ENCODE measurements at regions not wholly inside any gene's neighbourhood (a gene's known extent, or its start where the extent isn't known, plus 50 kb on each side); places are given as distances from the start of the nearest gene placed in this dataset.
A peak's percentile ranks its signal among the peaks of the same experiment; 100 is the strongest.

GRCh38 chr1:38581396-38581795 is 278.2 kb downstream of the RRAGC start:
- Mint-ChIP-seq H3K4me1 (peaks cover 5 to 31% (median 19%) of the 10 kb centered on the region in 7 donors), H3K9me3 (peaks cover 0 to 4% (median 0%) of the 10 kb centered on the region in 11 donors), H3K27ac (no peak overlapping the region), H3K4me3 (no peak overlapping the region), H3K36me3 (no peaks in the 10 kb centered on the region), H3K27me3 (peaks cover 36 to 77% (median 42%) of the 10 kb centered on the region in 5 donors)
- no peaks in the 10 kb centered on the region for H3K4me1 ChIP-seq (ENCODE audit: control insufficient read depth in 2 of 2, insufficient read depth in 2 of 2, low read length in 2 of 2)
- peaks cover 0 to 12% of the 10 kb centered on the region in 2 donors for H3K27me3 ChIP-seq (ENCODE audit: control insufficient read depth in 2 of 2, insufficient read depth in 2 of 2, low read length in 2 of 2)
- H3K27ac ChIP-seq (ENCODE audit: low read depth, low read length): no peak overlapping the region
- H3K36me3 ChIP-seq (ENCODE audit: control insufficient read depth in 2 of 3, insufficient read depth in 3 of 3, low read length in 3 of 3): no peaks in the 10 kb centered on the region
- POLR2A ChIA-PET: no interaction called here
- intact Hi-C loops (cut with micrococcal nuclease): loop anchor here in 1 of 2 donors (10.0 kb wide), 2 partner anchors 57 to 557 kb away; no protein-coding TSS in a partner anchor
- ATAC-seq (no peak), DNase-seq (no peak)
- CTCF ChIA-PET: no interaction called here
- no peak overlapping the region for H3K4me3 ChIP-seq (ENCODE audit: low read length)
- H3K9me3 ChIP-seq (ENCODE audit: control insufficient read depth in 2 of 3, low read length in 3 of 3): no peaks in the 10 kb centered on the region

GRCh38 chr1:38580594-38580993 is 279.0 kb downstream of the RRAGC start:
- Mint-ChIP-seq H3K27ac (no peak overlapping the region), H3K9me3 (peaks cover 0 to 4% (median 0%) of the 10 kb centered on the region in 11 donors), H3K4me1 (peaks cover 5 to 31% (median 17%) of the 10 kb centered on the region in 7 donors), H3K27me3 (peaks cover 36 to 84% (median 42%) of the 10 kb centered on the region in 5 donors), H3K36me3 (no peaks in the 10 kb centered on the region), H3K4me3 (no peak overlapping the region)
- intact Hi-C loops (cut with micrococcal nuclease): loop anchor here in 1 of 2 donors (10.0 kb wide), 2 partner anchors 56 to 556 kb away; no protein-coding TSS in a partner anchor
- no peak for DNase-seq
- ATAC-seq: no peak
- H3K36me3 ChIP-seq (ENCODE audit: control insufficient read depth in 2 of 3, insufficient read depth in 3 of 3, low read length in 3 of 3): no peaks in the 10 kb centered on the region
- no peaks in the 10 kb centered on the region for H3K4me1 ChIP-seq (ENCODE audit: control insufficient read depth in 2 of 2, insufficient read depth in 2 of 2, low read length in 2 of 2)
- ChIA-PET CTCF (no interaction called here), POLR2A (no interaction called here)
- peaks cover 0 to 12% of the 10 kb centered on the region in 2 donors for H3K27me3 ChIP-seq (ENCODE audit: control insufficient read depth in 2 of 2, insufficient read depth in 2 of 2, low read length in 2 of 2)
- no peaks in the 10 kb centered on the region for H3K9me3 ChIP-seq (ENCODE audit: control insufficient read depth in 2 of 3, low read length in 3 of 3)
- H3K4me3 ChIP-seq (ENCODE audit: low read length): no peak overlapping the region
- no peak overlapping the region for H3K27ac ChIP-seq (ENCODE audit: low read depth, low read length)

- intact Hi-C loops (cut with micrococcal nuclease): no loop called here
- Mint-ChIP-seq H3K4me3 (peak overlapping the region in 6 of 10 donors; percentile 50 to 84 (median 66)), H3K27me3 (peaks cover 36 to 80% (median 42%) of the 10 kb centered on the region in 5 donors), H3K36me3 (no peaks in the 10 kb centered on the region), H3K27ac (no peak overlapping the region), H3K9me3 (peaks cover 0 to 4% (median 0%) of the 10 kb centered on the region in 11 donors), H3K4me1 (peaks cover 4 to 18% (median 10%) of the 10 kb centered on the region in 7 donors)
- Histone ChIP-seq H3K4me1 (ENCODE audit: control insufficient read depth in 2 of 2, insufficient read depth in 2 of 2, low read length in 2 of 2) (no peaks in the 10 kb centered on the region), H3K27ac (ENCODE audit: low read depth, low read length) (no peak overlapping the region), H3K36me3 (ENCODE audit: control insufficient read depth in 2 of 3, insufficient read depth in 3 of 3, low read length in 3 of 3) (no peaks in the 10 kb centered on the region), H3K27me3 (ENCODE audit: control insufficient read depth in 2 of 2, insufficient read depth in 2 of 2, low read length in 2 of 2) (peaks cover 0 to 12% of the 10 kb centered on the region in 2 donors), H3K4me3 (ENCODE audit: low read length) (no peak overlapping the region), H3K9me3 (ENCODE audit: control insufficient read depth in 2 of 3, low read length in 3 of 3) (no peaks in the 10 kb centered on the region)
- CTCF ChIA-PET: no interaction called here
- POLR2A ChIA-PET: no interaction called here
- no peak for ATAC-seq
- no peak for DNase-seq
Observed at GRCh38 chr1:38579056-38579455, 280.5 kb downstream of the RRAGC start.

- intact Hi-C loops (cut with micrococcal nuclease): no loop called here
- Histone ChIP-seq H3K4me3 (ENCODE audit: low read length) (no peak overlapping the region), H3K4me1 (ENCODE audit: control insufficient read depth in 2 of 2, insufficient read depth in 2 of 2, low read length in 2 of 2) (no peaks in the 10 kb centered on the region), H3K27me3 (ENCODE audit: control insufficient read depth in 2 of 2, insufficient read depth in 2 of 2, low read length in 2 of 2) (peaks cover 0 to 12% of the 10 kb centered on the region in 2 donors), H3K36me3 (ENCODE audit: control insufficient read depth in 2 of 3, insufficient read depth in 3 of 3, low read length in 3 of 3) (no peaks in the 10 kb centered on the region), H3K27ac (ENCODE audit: low read depth, low read length) (no peak overlapping the region), H3K9me3 (ENCODE audit: control insufficient read depth in 2 of 3, low read length in 3 of 3) (no peaks in the 10 kb centered on the region)
- Mint-ChIP-seq H3K4me1 (peaks cover 6 to 18% (median 10%) of the 10 kb centered on the region in 7 donors), H3K27ac (peak overlapping the region in 1 of 9 donors; percentile 34), H3K36me3 (no peaks in the 10 kb centered on the region), H3K9me3 (peaks cover 0 to 3% (median 0%) of the 10 kb centered on the region in 11 donors), H3K4me3 (peak overlapping the region; percentile 49 to 84 (median 72)), H3K27me3 (peaks cover 36 to 78% (median 42%) of the 10 kb centered on the region in 5 donors)
- CTCF ChIA-PET: interaction anchor here (0.9 kb wide), 1 partner anchor 19 kb away, joined by 3 read pairs; no protein-coding TSS in a partner anchor
- POLR2A ChIA-PET: interaction anchor here (0.9 kb wide), 1 partner anchor 12 kb away, joined by 3 read pairs; no protein-coding TSS in a partner anchor
- DNase-seq: no peak
- ATAC-seq: no peak
Observed at GRCh38 chr1:38578271-38578951, 281.2 kb downstream of the RRAGC start.

- Histone ChIP-seq H3K27ac (ENCODE audit: low read depth, low read length) (no peak overlapping the region), H3K9me3 (ENCODE audit: control insufficient read depth in 2 of 3, low read length in 3 of 3) (no peaks in the 10 kb centered on the region), H3K4me3 (ENCODE audit: low read length) (no peak overlapping the region), H3K4me1 (ENCODE audit: control insufficient read depth in 2 of 2, insufficient read depth in 2 of 2, low read length in 2 of 2) (no peaks in the 10 kb centered on the region), H3K27me3 (ENCODE audit: control insufficient read depth in 2 of 2, insufficient read depth in 2 of 2, low read length in 2 of 2) (peaks cover 0 to 12% of the 10 kb centered on the region in 2 donors), H3K36me3 (ENCODE audit: control insufficient read depth in 2 of 3, insufficient read depth in 3 of 3, low read length in 3 of 3) (no peaks in the 10 kb centered on the region)
- CTCF ChIA-PET: interaction anchor here (0.9 kb wide), 1 partner anchor 18 kb away, joined by 3 read pairs; no protein-coding TSS in a partner anchor
- Mint-ChIP-seq H3K4me3 (peak overlapping the region; percentile 49 to 84 (median 72)), H3K27me3 (peaks cover 36 to 80% (median 42%) of the 10 kb centered on the region in 5 donors), H3K4me1 (peaks cover 6 to 18% (median 10%) of the 10 kb centered on the region in 7 donors), H3K36me3 (no peaks in the 10 kb centered on the region), H3K27ac (peak overlapping the region in 1 of 9 donors; percentile 27), H3K9me3 (peaks cover 0 to 1% (median 0%) of the 10 kb centered on the region in 11 donors)
- ATAC-seq (no peak), DNase-seq (no peak)
- POLR2A ChIA-PET: interaction anchor here (0.9 kb wide), 1 partner anchor 11 kb away, joined by 3 read pairs; no protein-coding TSS in a partner anchor
- intact Hi-C loops (cut with micrococcal nuclease): no loop called here
Observed at GRCh38 chr1:38577937-38578270, 281.7 kb downstream of the RRAGC start.

- CTCF ChIA-PET: interaction anchor here (0.9 kb wide), 1 partner anchor 18 kb away, joined by 3 read pairs; no protein-coding TSS in a partner anchor
- Mint-ChIP-seq H3K27ac (no peak overlapping the region), H3K4me3 (peak overlapping the region in 4 of 10 donors; percentile 75 to 84 (median 80)), H3K9me3 (peaks cover 0 to 1% (median 0%) of the 10 kb centered on the region in 11 donors), H3K4me1 (peaks cover 6 to 18% (median 10%) of the 10 kb centered on the region in 7 donors), H3K36me3 (no peaks in the 10 kb centered on the region), H3K27me3 (peaks cover 36 to 77% (median 42%) of the 10 kb centered on the region in 5 donors)
- no peak overlapping the region for H3K27ac ChIP-seq (ENCODE audit: low read depth, low read length)
- POLR2A ChIA-PET: interaction anchor here (0.9 kb wide), 1 partner anchor 11 kb away, joined by 3 read pairs; no protein-coding TSS in a partner anchor
- no peaks in the 10 kb centered on the region for H3K9me3 ChIP-seq (ENCODE audit: control insufficient read depth in 2 of 3, low read length in 3 of 3)
- H3K36me3 ChIP-seq (ENCODE audit: control insufficient read depth in 2 of 3, insufficient read depth in 3 of 3, low read length in 3 of 3): no peaks in the 10 kb centered on the region
- H3K4me1 ChIP-seq (ENCODE audit: control insufficient read depth in 2 of 2, insufficient read depth in 2 of 2, low read length in 2 of 2): no peaks in the 10 kb centered on the region
- DNase-seq: no peak
- intact Hi-C loops (cut with micrococcal nuclease): no loop called here
- no peak for ATAC-seq
- peaks cover 0 to 12% of the 10 kb centered on the region in 2 donors for H3K27me3 ChIP-seq (ENCODE audit: control insufficient read depth in 2 of 2, insufficient read depth in 2 of 2, low read length in 2 of 2)
- H3K4me3 ChIP-seq (ENCODE audit: low read length): no peak overlapping the region
Observed at GRCh38 chr1:38577385-38577784, 282.2 kb downstream of the RRAGC start.
